Progenitor cell of endocrine pancreas (in vitro differentiated cells): ENCODE measurements at regions not wholly inside any gene's neighbourhood (a gene's known extent, or its start where the extent isn't known, plus 50 kb on each side); places are given as distances from the start of the nearest gene placed in this dataset.

Source experiments
- DNase-seq: peaks from one replicate; pipeline ENCODE4 v3.0.0; 2021; ENCODE audit warnings: low spot score; ENCODE audit not compliant: unreplicated experiment
- H3K27ac Mint-ChIP-seq: 2 replicates; pipeline ENCODE4 v1.8.0; 2021; ENCODE audit warnings: mild to moderate bottlenecking, moderate library complexity, mixed read lengths
- H3K27me3 Mint-ChIP-seq: 2 replicates; pipeline ENCODE4 v1.8.0; 2021; ENCODE audit warnings: mixed read lengths
- H3K36me3 Mint-ChIP-seq: 2 replicates; pipeline ENCODE4 v1.8.0; 2022; ENCODE audit warnings: mixed read lengths; ENCODE audit not compliant: insufficient read depth
- H3K4me1 Mint-ChIP-seq: 2 replicates; pipeline ENCODE4 v1.8.0; 2021; ENCODE audit warnings: low read depth, mixed read lengths
- H3K4me3 Mint-ChIP-seq: 2 replicates; pipeline ENCODE4 v1.8.0; 2021; ENCODE audit warnings: low read depth, mild to moderate bottlenecking, moderate library complexity, mixed read lengths
- H3K9me3 Mint-ChIP-seq: 2 replicates; pipeline ENCODE4 v1.8.0; 2021; ENCODE audit warnings: low read depth, mixed read lengths
- TF ChIP-seq, protein P1 (sequence below): fragments of 200-600 bp; sonication (generic); IDR thresholded peaks from one replicate; pipeline ENCODE4 v1.5.0; 2021; ENCODE audit warnings: antibody characterized with exemption, mild to moderate bottlenecking; ENCODE audit not compliant: unreplicated experiment

DNA sequence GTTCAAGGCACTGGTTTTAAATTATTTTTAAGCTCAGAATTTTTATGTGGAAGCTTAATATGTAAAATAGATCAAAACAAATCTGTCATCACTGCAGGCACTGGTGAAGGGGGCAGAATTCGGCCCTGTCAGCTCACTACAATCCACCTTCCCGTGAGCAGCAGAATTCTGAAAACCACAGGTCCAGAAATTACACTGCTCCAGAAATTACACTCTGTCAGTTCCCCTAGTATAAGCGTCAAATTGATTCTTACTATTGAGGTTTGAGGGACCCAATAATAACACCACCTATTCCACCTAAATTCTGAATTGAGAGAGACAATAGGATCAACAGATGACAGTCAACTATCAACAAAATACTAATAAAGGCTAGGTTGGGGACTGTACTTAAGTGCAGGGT, 245.5 kb downstream of the PHLDA1 start:
- Mint-ChIP-seq H3K9me3 (no peaks in the 10 kb centered on the region), H3K4me3 (no peak overlapping the region), H3K27ac (no peak overlapping the region), H3K36me3 (no peaks in the 10 kb centered on the region), H3K4me1 (peaks cover 2% of the 10 kb centered on the region), H3K27me3 (no peaks in the 10 kb centered on the region)
- TF ChIP-seq, protein P1, sequence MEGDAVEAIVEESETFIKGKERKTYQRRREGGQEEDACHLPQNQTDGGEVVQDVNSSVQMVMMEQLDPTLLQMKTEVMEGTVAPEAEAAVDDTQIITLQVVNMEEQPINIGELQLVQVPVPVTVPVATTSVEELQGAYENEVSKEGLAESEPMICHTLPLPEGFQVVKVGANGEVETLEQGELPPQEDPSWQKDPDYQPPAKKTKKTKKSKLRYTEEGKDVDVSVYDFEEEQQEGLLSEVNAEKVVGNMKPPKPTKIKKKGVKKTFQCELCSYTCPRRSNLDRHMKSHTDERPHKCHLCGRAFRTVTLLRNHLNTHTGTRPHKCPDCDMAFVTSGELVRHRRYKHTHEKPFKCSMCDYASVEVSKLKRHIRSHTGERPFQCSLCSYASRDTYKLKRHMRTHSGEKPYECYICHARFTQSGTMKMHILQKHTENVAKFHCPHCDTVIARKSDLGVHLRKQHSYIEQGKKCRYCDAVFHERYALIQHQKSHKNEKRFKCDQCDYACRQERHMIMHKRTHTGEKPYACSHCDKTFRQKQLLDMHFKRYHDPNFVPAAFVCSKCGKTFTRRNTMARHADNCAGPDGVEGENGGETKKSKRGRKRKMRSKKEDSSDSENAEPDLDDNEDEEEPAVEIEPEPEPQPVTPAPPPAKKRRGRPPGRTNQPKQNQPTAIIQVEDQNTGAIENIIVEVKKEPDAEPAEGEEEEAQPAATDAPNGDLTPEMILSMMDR = no peak
- DNase-seq = no peak

DNA sequence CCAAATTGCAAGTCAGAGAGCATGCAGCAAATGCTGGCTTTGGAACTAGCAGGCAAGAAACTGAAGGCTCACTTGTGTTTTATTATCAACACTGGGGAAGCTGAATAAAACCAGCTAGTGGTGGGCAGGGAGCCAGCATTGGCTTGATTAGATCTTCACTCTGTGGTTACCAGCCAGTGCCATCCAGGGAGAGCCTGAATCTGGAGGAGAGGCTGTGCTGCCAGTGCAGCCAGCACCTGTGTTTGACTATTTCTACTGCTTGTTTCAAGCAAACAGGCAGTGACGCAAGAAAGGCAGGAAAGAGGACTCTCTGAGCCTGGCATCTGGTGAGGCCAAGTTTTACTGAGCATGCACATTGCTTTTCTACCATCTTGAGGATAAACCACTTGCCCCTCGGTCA, 247.0 kb downstream of the PHLDA1 start:
- Mint-ChIP-seq H3K9me3 (no peaks in the 10 kb centered on the region), H3K4me1 (peaks cover 2% of the 10 kb centered on the region)
- no peak for DNase-seq

GRCh38 chr12:75783093-75783877, 248.3 kb downstream of the PHLDA1 start:
- no peaks in the 10 kb centered on the region for H3K9me3 Mint-ChIP-seq
- TF ChIP-seq, protein P1 = no peak
- H3K27me3 Mint-ChIP-seq = no peaks in the 10 kb centered on the region

More for the DNA sequence above, 247.0 kb downstream of the PHLDA1 start:
- no peaks in the 10 kb centered on the region for H3K36me3 Mint-ChIP-seq
- H3K27ac Mint-ChIP-seq = no peak overlapping the region
- H3K27me3 Mint-ChIP-seq = no peaks in the 10 kb centered on the region
- no peak overlapping the region for H3K4me3 Mint-ChIP-seq
- TF ChIP-seq, protein P1 = no peak

GRCh38 chr12:75782069-75782581, 249.5 kb downstream of the PHLDA1 start:
- DNase-seq = no peak
- H3K9me3 Mint-ChIP-seq = no peaks in the 10 kb centered on the region
- no peak overlapping the region for H3K27ac Mint-ChIP-seq
- TF ChIP-seq, protein P1 = no peak
- no peaks in the 10 kb centered on the region for H3K27me3 Mint-ChIP-seq
- no peak overlapping the region for H3K4me3 Mint-ChIP-seq
- peaks cover 2% of the 10 kb centered on the region for H3K4me1 Mint-ChIP-seq
- no peaks in the 10 kb centered on the region for H3K36me3 Mint-ChIP-seq

More at GRCh38 chr12:75783093-75783877, 248.3 kb downstream of the PHLDA1 start:
- no peaks in the 10 kb centered on the region for H3K36me3 Mint-ChIP-seq
- H3K4me1 Mint-ChIP-seq = peaks cover 2% of the 10 kb centered on the region
- H3K4me3 Mint-ChIP-seq = no peak overlapping the region
- H3K27ac Mint-ChIP-seq = no peak overlapping the region
- no peak for DNase-seq

DNA sequence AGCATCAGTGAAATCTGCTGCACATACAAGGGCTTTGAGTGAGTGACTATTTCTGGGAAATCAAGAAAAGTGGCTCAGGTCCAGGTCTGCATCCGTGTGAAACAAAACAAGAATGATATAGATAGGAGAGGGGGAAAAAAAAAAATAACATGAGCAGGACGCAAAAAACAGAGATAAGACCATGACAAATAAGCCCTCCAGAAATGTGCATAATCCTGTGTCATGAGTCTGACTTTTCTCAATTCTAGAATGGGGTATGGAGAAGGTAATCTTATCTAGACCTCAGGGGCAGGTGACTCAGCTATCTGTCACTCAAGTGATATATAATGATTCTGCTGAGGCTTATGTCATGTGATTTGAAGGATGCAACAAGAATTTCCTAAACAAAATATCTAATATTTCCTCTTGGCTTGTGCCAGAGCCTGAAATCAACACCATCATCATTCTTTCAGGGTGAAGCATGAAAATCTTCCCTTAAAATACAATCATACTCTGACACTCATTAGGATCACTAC, 250.0 kb downstream of the PHLDA1 start:
- DNase-seq = no peak
- H3K27me3 Mint-ChIP-seq = no peaks in the 10 kb centered on the region
- H3K4me1 Mint-ChIP-seq = peaks cover 2% of the 10 kb centered on the region
- no peak overlapping the region for H3K27ac Mint-ChIP-seq
- no peaks in the 10 kb centered on the region for H3K36me3 Mint-ChIP-seq
- no peaks in the 10 kb centered on the region for H3K9me3 Mint-ChIP-seq
- TF ChIP-seq, protein P1 = no peak
- no peak overlapping the region for H3K4me3 Mint-ChIP-seq
